K562 (cell line): ENCODE measurements at regions not wholly inside any gene's neighbourhood (a gene's known extent, or its start where the extent isn't known, plus 50 kb on each side); places are given as distances from the start of the nearest gene placed in this dataset.
"Not testable (repeated sequence)": the region's sequence is repeated elsewhere in the genome, so short reads cannot be mapped to it uniquely, and the experiment has no call there.

Experiments
- ATAC-seq: fragments of 200-7000 bp; cut with Tn5 transposase; 3 replicates; pipeline ENCODE4 v1.9.1; 2020; ENCODE audit warnings: moderate library complexity
- BruUV-seq: library from RNA; stranded (reverse); fragments of 400-500 nt; replicated peaks from 2 replicates; lab custom pipeline; 2021; lab: Mats Ljungman, UMichigan
- CTCF ChIA-PET: fragments of 300-600 bp; formaldehyde crosslinking; extraction: SDS; loops from one replicate; lab custom pipeline; 2021; ENCODE audit warnings: low intra/inter-chr PET ratio; lab: Yijun Ruan, JAX
- POLR2A ChIA-PET: fragments of 300-600, 350-650 bp; sonication (Branson Sonifier 250); formaldehyde crosslinking; extraction: SDS; loops from one replicate; lab custom pipeline; 2021; ENCODE audit warnings: antibody characterized with exemption, inconsistent platforms; lab: Yijun Ruan, JAX
- DNase-seq, 4 experiments: peaks; one replicate each; pipeline versions ENCODE4 v3.0.0 to v3.0.0-alpha.2; 2011 to 2018; ENCODE audit warnings: low spot score in 3 of 4, mixed read lengths in 3 of 4; ENCODE audit errors: extremely low read depth in 1 of 4
- FAIRE-seq: peaks from 2 replicates; lab custom pipeline; 2011; peaks lifted over from hg19 to GRCh38; lab: Jason Lieb, UNC
- H2AFZ ChIP-seq: 2 replicates; pipeline ENCODE4 v1.6.0; 2011; ENCODE audit warnings: low read depth, low read length, control low read depth, inconsistent platforms
- H3K27ac ChIP-seq: fragments of 200-600 bp; 3 replicates; pipeline ENCODE4 v1.8.0; 2011; ENCODE audit warnings: low read depth, mild to moderate bottlenecking, control low read depth, inconsistent platforms, low read length, moderate library complexity, mixed read lengths; ENCODE audit errors: extremely low read depth
- H3K27me3 ChIP-seq, 2 experiments: fragments of 300-600 bp in 1 of 2; 2 replicates in 1 of 2; 3 replicates in 1 of 2; pipeline versions ENCODE4 v1.6.0 to v1.8.0; 2011; ENCODE audit warnings: inconsistent platforms in 2 of 2, low read length in 2 of 2, mild to moderate bottlenecking in 1 of 2, mixed read lengths in 1 of 2, moderate library complexity in 1 of 2; ENCODE audit not compliant: control insufficient read depth in 2 of 2, insufficient read depth in 2 of 2
- H3K36me3 ChIP-seq: fragments of 300-600 bp; 3 replicates; pipeline ENCODE4 v1.8.0; 2011; ENCODE audit warnings: mild to moderate bottlenecking, low read length, inconsistent platforms; ENCODE audit not compliant: control insufficient read depth, insufficient read depth
- H3K4me1 ChIP-seq, 2 experiments: fragments of 200-600 bp in 1 of 2; replicated peaks in 1 of 2; 2 replicates in 1 of 2; 3 replicates in 1 of 2; pipeline versions ENCODE4 v1.5.1 to v1.8.0; 2011; ENCODE audit warnings: inconsistent platforms in 2 of 2, low read length in 2 of 2, mild to moderate bottlenecking in 1 of 2, mixed read lengths in 1 of 2, moderate library complexity in 1 of 2; ENCODE audit not compliant: control insufficient read depth in 2 of 2, insufficient read depth in 2 of 2
- H3K4me2 ChIP-seq: 2 replicates; pipeline ENCODE4 v1.6.1; 2011; ENCODE audit warnings: low read length, control low read depth, inconsistent platforms, mixed read lengths; ENCODE audit not compliant: insufficient read depth
- H3K4me3 ChIP-seq: fragments of 200-600 bp; sonication (generic), shearing (Covaris generic); 2 replicates; pipeline ENCODE4 v1.5.1; 2016; ENCODE audit warnings: control low read depth, inconsistent platforms
- H3K79me2 ChIP-seq: fragments of 200-600 bp; 3 replicates; pipeline ENCODE4 v1.8.0; 2011; ENCODE audit warnings: low read length, inconsistent platforms; ENCODE audit not compliant: control insufficient read depth, insufficient read depth
- H3K9ac ChIP-seq, 2 experiments: 2 replicates each; pipeline versions ENCODE4 v1.6.0 to v1.6.1; 2011; ENCODE audit warnings: low read depth in 2 of 2, low read length in 2 of 2, control low read depth in 1 of 2, inconsistent platforms in 1 of 2, mild to moderate bottlenecking in 1 of 2, mixed read lengths in 1 of 2; ENCODE audit not compliant: insufficient read depth in 1 of 2
- H3K9me1 ChIP-seq: one replicate; pipeline ENCODE4 v1.6.0; 2011; ENCODE audit warnings: inconsistent platforms, mild to moderate bottlenecking, low read length, moderate library complexity; ENCODE audit not compliant: control insufficient read depth, insufficient read depth
- H3K9me3 ChIP-seq: replicated peaks from 2 replicates; pipeline ENCODE4 v1.5.1; 2011; ENCODE audit warnings: low read depth, low read length, inconsistent platforms; ENCODE audit not compliant: control insufficient read depth, insufficient read depth
- H4K20me1 ChIP-seq: replicated peaks from 2 replicates; pipeline ENCODE4 v1.6.1; 2011; ENCODE audit warnings: low read length, inconsistent platforms, mixed read lengths; ENCODE audit not compliant: control insufficient read depth, insufficient read depth
- ARID1B ChIP-seq: fragments of 450-650 bp; IDR thresholded peaks from 2 replicates; pipeline ENCODE4 v1.6.1; 2016; ENCODE audit warnings: antibody characterized with exemption, mild to moderate bottlenecking, inconsistent platforms
- ILF3 ChIP-seq: fragments of 450-650 bp; IDR thresholded peaks from 2 replicates; pipeline ENCODE4 v1.6.1; 2018; ENCODE audit warnings: antibody characterized with exemption, mild to moderate bottlenecking, moderate library complexity, borderline replicate concordance
- ZSCAN32 ChIP-seq: fragments of 450-650 bp; formaldehyde crosslinking; IDR thresholded peaks from 2 replicates; pipeline ENCODE4 v1.4.0; 2020; ENCODE audit warnings: mild to moderate bottlenecking, moderate library complexity
- WGBS: fragments of 100-300 bp; shearing (Covaris generic); methylation state at CpG from one replicate; pipeline ENCODE4 v1.1.6; 2016; ENCODE audit warnings: low coverage, mixed read lengths; ENCODE audit not compliant: insufficient coverage; ENCODE audit errors: missing lambda C conversion rate; 5-methylcytosine and 5-hydroxymethylcytosine counted together
- in situ Hi-C: fragments of 300-500 bp; cut with MboI; formaldehyde crosslinking; loops from 4 replicates; pipeline ENCODE4 v1.15.0; 2018; ENCODE audit warnings: inconsistent platforms, mixed read lengths
- intact Hi-C: fragments of 100-400 bp; cut with micrococcal nuclease; formaldehyde crosslinking; loops from 2 replicates; pipeline ENCODE4 v1.14.2; 2022
- TF ChIP-seq, protein P1 (sequence below): fragments of 250-450 bp; sonication (Bioruptor Pico); IDR thresholded peaks from 2 replicates; pipeline ENCODE4 v1.4.0; 2020; ENCODE audit warnings: mild to moderate bottlenecking

DNA sequence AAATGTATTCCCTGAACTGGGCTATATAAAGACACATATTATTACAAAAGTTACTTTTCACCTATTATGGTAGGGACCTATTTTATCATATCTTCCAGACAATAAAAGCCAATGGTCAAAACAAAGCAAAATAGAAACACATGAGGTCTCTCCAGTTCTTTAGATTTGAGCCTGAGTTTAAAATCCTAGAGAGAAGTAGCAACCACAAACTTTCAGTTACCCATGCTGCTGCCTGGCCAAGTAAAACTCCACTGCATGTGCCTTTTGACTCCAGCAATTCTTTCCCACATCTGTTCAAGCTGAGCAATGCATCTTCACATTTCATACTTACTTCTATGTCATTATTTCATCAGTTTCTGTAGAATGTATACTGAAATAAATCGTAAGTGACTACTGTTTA, 405.3 kb downstream of the STK39 start:
- BruUV-seq = no TSS peak
- no peaks in the 10 kb centered on the region for H3K27me3 ChIP-seq
- H3K9me1 ChIP-seq = no peaks in the 10 kb centered on the region
- no peak for ATAC-seq
- WGBS = 80% methylated on average over 1 of the region's 1 CpG
- intact Hi-C loops = no loop called here
- no peak for FAIRE-seq
- no peak overlapping the region for H3K4me3 ChIP-seq
- no peaks in the 10 kb centered on the region for H3K9me3 ChIP-seq
- TF ChIP-seq, protein P1, sequence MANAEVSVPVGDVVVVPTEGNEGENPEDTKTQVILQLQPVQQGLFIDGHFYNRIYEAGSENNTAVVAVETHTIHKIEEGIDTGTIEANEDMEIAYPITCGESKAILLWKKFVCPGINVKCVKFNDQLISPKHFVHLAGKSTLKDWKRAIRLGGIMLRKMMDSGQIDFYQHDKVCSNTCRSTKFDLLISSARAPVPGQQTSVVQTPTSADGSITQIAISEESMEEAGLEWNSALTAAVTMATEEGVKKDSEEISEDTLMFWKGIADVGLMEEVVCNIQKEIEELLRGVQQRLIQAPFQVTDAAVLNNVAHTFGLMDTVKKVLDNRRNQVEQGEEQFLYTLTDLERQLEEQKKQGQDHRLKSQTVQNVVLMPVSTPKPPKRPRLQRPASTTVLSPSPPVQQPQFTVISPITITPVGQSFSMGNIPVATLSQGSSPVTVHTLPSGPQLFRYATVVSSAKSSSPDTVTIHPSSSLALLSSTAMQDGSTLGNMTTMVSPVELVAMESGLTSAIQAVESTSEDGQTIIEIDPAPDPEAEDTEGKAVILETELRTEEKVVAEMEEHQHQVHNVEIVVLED (CRISPR knock-in tag) = no peak
- TF ChIP-seq ZSCAN32 (CRISPR knock-in tag) = no peak
- no peak for TF ChIP-seq ILF3
- TF ChIP-seq ARID1B = no peak
- H3K4me2 ChIP-seq = no peak overlapping the region
- peaks cover 9 to 12% of the 10 kb centered on the region in 2 experiments; a peak in 3 of 5 replicates for H3K4me1 ChIP-seq
- no peak overlapping the region for H3K9ac ChIP-seq
- CTCF ChIA-PET = no interaction called here
- peaks cover 46% of the 10 kb centered on the region for H3K36me3 ChIP-seq
- H3K27ac ChIP-seq = no peak overlapping the region
- H4K20me1 ChIP-seq = no peaks in the 10 kb centered on the region
- H2AFZ ChIP-seq = no peak overlapping the region
- DNase-seq = no peak
- POLR2A ChIA-PET = interaction anchor here (0.6 to 1.6 kb wide), 3 partner anchors 9 to 1048 kb away, joined by 3 read pairs; partner anchors contain the start of gene SPC25
- peaks cover 18% of the 10 kb centered on the region for H3K79me2 ChIP-seq
- in situ Hi-C loops = no loop called here

DNA sequence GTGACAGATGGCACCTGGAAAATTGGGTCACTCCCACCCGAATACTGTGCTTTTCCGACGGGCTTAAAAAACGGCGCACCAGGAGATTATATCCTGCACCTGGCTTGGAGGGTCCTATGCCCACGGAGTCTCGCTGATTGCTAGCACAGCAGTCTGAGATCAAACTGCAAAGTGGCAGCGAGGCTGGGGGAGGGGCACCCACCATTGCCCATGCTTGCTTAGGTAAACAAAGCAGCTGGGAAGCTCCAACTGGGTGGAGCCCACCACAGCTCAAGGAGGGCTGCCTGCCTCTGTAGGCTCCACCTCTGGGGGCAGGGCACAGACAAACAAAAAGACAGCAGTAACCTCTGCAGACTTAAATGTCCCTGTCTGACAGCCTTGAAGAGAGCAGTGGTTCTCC, 412.1 kb downstream of the STK39 start:
- FAIRE-seq, CTCF ChIA-PET: not testable (repeated sequence)

More for the DNA sequence above, 412.1 kb downstream of the STK39 start:
- 69% methylated on average over 2 of the region's 8 CpGs for WGBS
- BruUV-seq, H3K4me3 ChIP-seq, H3K79me2 ChIP-seq, ATAC-seq, H3K27ac ChIP-seq, intact Hi-C loops, H3K27me3 ChIP-seq, in situ Hi-C loops, H3K9me3 ChIP-seq, H3K4me1 ChIP-seq, POLR2A ChIA-PET, H3K4me2 ChIP-seq, H4K20me1 ChIP-seq, H2AFZ ChIP-seq, H3K9ac ChIP-seq, DNase-seq, H3K9me1 ChIP-seq: not testable (repeated sequence)
- H3K36me3 ChIP-seq = peaks cover 36% of the 10 kb centered on the region
